K562 (cell line): ENCODE measurements at regions not wholly inside any gene's neighbourhood (a gene's known extent, or its start where the extent isn't known, plus 50 kb on each side); places are given as distances from the start of the nearest gene placed in this dataset.

Experiments used
- ATAC-seq: fragments of 200-7000 bp; cut with Tn5 transposase; 3 replicates; pipeline ENCODE4 v1.9.1; 2020; ENCODE audit warnings: moderate library complexity
- BruUV-seq: library from RNA; stranded (reverse); fragments of 400-500 nt; replicated peaks from 2 replicates; lab custom pipeline; 2021; lab: Mats Ljungman, UMichigan
- CTCF ChIA-PET: fragments of 300-600 bp; formaldehyde crosslinking; extraction: SDS; loops from one replicate; lab custom pipeline; 2021; ENCODE audit warnings: low intra/inter-chr PET ratio; lab: Yijun Ruan, JAX
- POLR2A ChIA-PET: fragments of 300-600, 350-650 bp; sonication (Branson Sonifier 250); formaldehyde crosslinking; extraction: SDS; loops from one replicate; lab custom pipeline; 2021; ENCODE audit warnings: antibody characterized with exemption, inconsistent platforms; lab: Yijun Ruan, JAX
- DNase-seq, 4 experiments: peaks; one replicate each; pipeline versions ENCODE4 v3.0.0 to v3.0.0-alpha.2; 2011 to 2018; ENCODE audit warnings: low spot score in 3 of 4, mixed read lengths in 3 of 4; ENCODE audit errors: extremely low read depth in 1 of 4
- FAIRE-seq: peaks from 2 replicates; lab custom pipeline; 2011; peaks lifted over from hg19 to GRCh38; lab: Jason Lieb, UNC
- H2AFZ ChIP-seq: 2 replicates; pipeline ENCODE4 v1.6.0; 2011; ENCODE audit warnings: low read depth, low read length, control low read depth, inconsistent platforms
- H3K27ac ChIP-seq: fragments of 200-600 bp; 3 replicates; pipeline ENCODE4 v1.8.0; 2011; ENCODE audit warnings: low read depth, mild to moderate bottlenecking, control low read depth, inconsistent platforms, low read length, moderate library complexity, mixed read lengths; ENCODE audit errors: extremely low read depth
- H3K27me3 ChIP-seq, 2 experiments: fragments of 300-600 bp in 1 of 2; 2 replicates in 1 of 2; 3 replicates in 1 of 2; pipeline versions ENCODE4 v1.6.0 to v1.8.0; 2011; ENCODE audit warnings: inconsistent platforms in 2 of 2, low read length in 2 of 2, mild to moderate bottlenecking in 1 of 2, mixed read lengths in 1 of 2, moderate library complexity in 1 of 2; ENCODE audit not compliant: control insufficient read depth in 2 of 2, insufficient read depth in 2 of 2
- H3K36me3 ChIP-seq: fragments of 300-600 bp; 3 replicates; pipeline ENCODE4 v1.8.0; 2011; ENCODE audit warnings: mild to moderate bottlenecking, low read length, inconsistent platforms; ENCODE audit not compliant: control insufficient read depth, insufficient read depth
- H3K4me1 ChIP-seq, 2 experiments: fragments of 200-600 bp in 1 of 2; replicated peaks in 1 of 2; 2 replicates in 1 of 2; 3 replicates in 1 of 2; pipeline versions ENCODE4 v1.5.1 to v1.8.0; 2011; ENCODE audit warnings: inconsistent platforms in 2 of 2, low read length in 2 of 2, mild to moderate bottlenecking in 1 of 2, mixed read lengths in 1 of 2, moderate library complexity in 1 of 2; ENCODE audit not compliant: control insufficient read depth in 2 of 2, insufficient read depth in 2 of 2
- H3K4me2 ChIP-seq: 2 replicates; pipeline ENCODE4 v1.6.1; 2011; ENCODE audit warnings: low read length, control low read depth, inconsistent platforms, mixed read lengths; ENCODE audit not compliant: insufficient read depth
- H3K4me3 ChIP-seq: fragments of 200-600 bp; sonication (generic), shearing (Covaris generic); 2 replicates; pipeline ENCODE4 v1.5.1; 2016; ENCODE audit warnings: control low read depth, inconsistent platforms
- H3K79me2 ChIP-seq: fragments of 200-600 bp; 3 replicates; pipeline ENCODE4 v1.8.0; 2011; ENCODE audit warnings: low read length, inconsistent platforms; ENCODE audit not compliant: control insufficient read depth, insufficient read depth
- H3K9ac ChIP-seq, 2 experiments: 2 replicates each; pipeline versions ENCODE4 v1.6.0 to v1.6.1; 2011; ENCODE audit warnings: low read depth in 2 of 2, low read length in 2 of 2, control low read depth in 1 of 2, inconsistent platforms in 1 of 2, mild to moderate bottlenecking in 1 of 2, mixed read lengths in 1 of 2; ENCODE audit not compliant: insufficient read depth in 1 of 2
- H3K9me1 ChIP-seq: one replicate; pipeline ENCODE4 v1.6.0; 2011; ENCODE audit warnings: inconsistent platforms, mild to moderate bottlenecking, low read length, moderate library complexity; ENCODE audit not compliant: control insufficient read depth, insufficient read depth
- H3K9me3 ChIP-seq: replicated peaks from 2 replicates; pipeline ENCODE4 v1.5.1; 2011; ENCODE audit warnings: low read depth, low read length, inconsistent platforms; ENCODE audit not compliant: control insufficient read depth, insufficient read depth
- H4K20me1 ChIP-seq: replicated peaks from 2 replicates; pipeline ENCODE4 v1.6.1; 2011; ENCODE audit warnings: low read length, inconsistent platforms, mixed read lengths; ENCODE audit not compliant: control insufficient read depth, insufficient read depth
- CTBP1 ChIP-seq: fragments of 450-650 bp; IDR thresholded peaks from 2 replicates; pipeline ENCODE4 v1.6.1; 2016; ENCODE audit warnings: borderline replicate concordance
- DMBX1 ChIP-seq: fragments of 250-450 bp; sonication (Bioruptor Pico); IDR thresholded peaks from 2 replicates; pipeline ENCODE4 v1.8.0; 2022; ENCODE audit warnings: inconsistent platforms, mild to moderate bottlenecking, moderate library complexity, borderline replicate concordance
- EHMT2 ChIP-seq: fragments of 450-650 bp; IDR thresholded peaks from 2 replicates; pipeline ENCODE4 v1.6.1; 2018; ENCODE audit warnings: antibody characterized with exemption
- GABPB1 ChIP-seq: sonication (generic); formaldehyde crosslinking; IDR thresholded peaks from 2 replicates; pipeline ENCODE4 v1.8.0; 2022; ENCODE audit warnings: mild to moderate bottlenecking, missing genetic modification reagents
- KDM5B ChIP-seq: fragments of 200-600 bp; sonication (generic); IDR thresholded peaks from 2 replicates; pipeline ENCODE4 v1.6.1; 2012; ENCODE audit warnings: low read depth, mild to moderate bottlenecking, moderate library complexity, low read length, control low read depth, inconsistent platforms; ENCODE audit not compliant: insufficient replicate concordance
- MCM3 ChIP-seq: fragments of 450-650 bp; IDR thresholded peaks from 2 replicates; pipeline ENCODE4 v1.6.1; 2016
- POLR2H ChIP-seq: IDR thresholded peaks from 2 replicates; pipeline ENCODE4 v1.6.1; 2016; ENCODE audit warnings: missing genetic modification characterization, low read depth, mild to moderate bottlenecking, control low read depth, missing compliant biosample characterization, moderate library complexity
- POLR3G ChIP-seq: IDR thresholded peaks from 2 replicates; pipeline ENCODE4 v1.6.1; 2011; ENCODE audit not compliant: insufficient read length, insufficient replicate concordance; ENCODE audit errors: extremely low read depth
- ZBED1 ChIP-seq: IDR thresholded peaks from 2 replicates; pipeline ENCODE4 v1.6.1; 2014
- ZNF589 ChIP-seq: fragments of 200-800 bp; sonication (Bioruptor generic); IDR thresholded peaks from 2 replicates; pipeline ENCODE4 v1.6.1; 2016; ENCODE audit warnings: low read depth, missing genetic modification characterization, missing compliant biosample characterization
- WGBS: fragments of 100-300 bp; shearing (Covaris generic); methylation state at CpG from one replicate; pipeline ENCODE4 v1.1.6; 2016; ENCODE audit warnings: low coverage, mixed read lengths; ENCODE audit not compliant: insufficient coverage; ENCODE audit errors: missing lambda C conversion rate; 5-methylcytosine and 5-hydroxymethylcytosine counted together
- in situ Hi-C: fragments of 300-500 bp; cut with MboI; formaldehyde crosslinking; loops from 4 replicates; pipeline ENCODE4 v1.15.0; 2018; ENCODE audit warnings: inconsistent platforms, mixed read lengths
- intact Hi-C: fragments of 100-400 bp; cut with micrococcal nuclease; formaldehyde crosslinking; loops from 2 replicates; pipeline ENCODE4 v1.14.2; 2022
- TF ChIP-seq, protein P1 (sequence below): sonication (generic); formaldehyde crosslinking; IDR thresholded peaks from 2 replicates; pipeline ENCODE4 v1.9.0; 2022; ENCODE audit warnings: mild to moderate bottlenecking, missing genetic modification reagents
- TF ChIP-seq, protein P2 (sequence below), 2 experiments: fragments of 450-650 bp in 1 of 2; sonication (generic) in 1 of 2; formaldehyde crosslinking in 1 of 2; IDR thresholded peaks; 2 replicates each; pipeline versions ENCODE4 v1.7.1 to v1.9.0; 2016 to 2022; ENCODE audit warnings: inconsistent platforms in 1 of 2, mild to moderate bottlenecking in 1 of 2, missing genetic modification reagents in 1 of 2
- TF ChIP-seq, protein P3 (sequence below): sonication (generic); formaldehyde crosslinking; IDR thresholded peaks from 2 replicates; pipeline ENCODE4 v1.8.0; 2022; ENCODE audit warnings: mild to moderate bottlenecking, low read depth, missing genetic modification reagents

DNA sequence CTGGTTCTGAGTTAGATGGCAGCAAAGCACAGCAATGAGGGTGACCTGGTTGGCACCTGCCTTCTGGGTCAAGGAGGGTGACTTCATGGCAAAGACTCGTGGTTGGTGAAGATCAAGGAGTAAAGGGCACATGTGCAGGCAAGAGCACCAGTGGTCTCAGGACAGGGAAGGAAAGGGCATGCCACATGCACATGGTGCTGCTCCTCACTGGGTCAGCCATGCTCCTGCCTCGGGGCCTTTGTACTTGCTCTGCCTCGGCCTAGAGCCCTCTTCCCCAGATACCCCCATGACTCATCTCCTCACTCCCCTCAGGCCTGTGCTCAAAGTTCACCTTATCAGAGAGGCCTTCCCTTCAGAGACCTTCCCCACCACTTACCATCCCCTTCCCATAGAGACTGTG is 106.7 kb upstream of the KDM7A start:
- no peaks in the 10 kb centered on the region for H3K36me3 ChIP-seq
- ATAC-seq (peak; percentile 10; the same call in 1 of the 3 replicates), DNase-seq (no peak), FAIRE-seq (no peak)
- H2AFZ ChIP-seq: no peak overlapping the region
- H3K9ac ChIP-seq: no peak overlapping the region; a peak in 1 of 4 replicates
- peaks cover 2 to 32% of the 10 kb centered on the region in 2 experiments; a peak in 3 of 5 replicates for H3K27me3 ChIP-seq
- no peaks in the 10 kb centered on the region for H4K20me1 ChIP-seq
- intact Hi-C loops: no loop called here
- 10% methylated on average over 3 of the region's 3 CpGs for WGBS
- CTCF ChIA-PET: no interaction called here
- no peaks in the 10 kb centered on the region for H3K9me3 ChIP-seq
- POLR2A ChIA-PET: interaction anchor here (0.8 kb wide), 1 partner anchor 18 kb away, joined by 4 read pairs; no protein-coding TSS in a partner anchor
- in situ Hi-C loops: no loop called here
- no peaks in the 10 kb centered on the region for H3K9me1 ChIP-seq
- H3K27ac ChIP-seq: no peak overlapping the region
- BruUV-seq: no TSS peak
- H3K4me2 ChIP-seq: no peak overlapping the region
- no peak overlapping the region for H3K4me3 ChIP-seq
- H3K79me2 ChIP-seq: no peaks in the 10 kb centered on the region
- peaks cover 0 to 7% of the 10 kb centered on the region in 2 experiments; a peak in 2 of 5 replicates for H3K4me1 ChIP-seq
- no peak for TF ChIP-seq POLR3G
- TF ChIP-seq ZBED1: 0 out of 2 replicates have a peak, but pooled peaks have one; percentile 28
- no peak for TF ChIP-seq ZNF589 (CRISPR knock-in tag)
- no peak for TF ChIP-seq POLR2H (tag)
- no peak for TF ChIP-seq MCM3
- TF ChIP-seq, protein P1, sequence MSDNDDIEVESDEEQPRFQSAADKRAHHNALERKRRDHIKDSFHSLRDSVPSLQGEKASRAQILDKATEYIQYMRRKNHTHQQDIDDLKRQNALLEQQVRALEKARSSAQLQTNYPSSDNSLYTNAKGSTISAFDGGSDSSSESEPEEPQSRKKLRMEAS: 0 out of 2 replicates have a peak, but pooled peaks have one; percentile 39
- TF ChIP-seq, protein P2, sequence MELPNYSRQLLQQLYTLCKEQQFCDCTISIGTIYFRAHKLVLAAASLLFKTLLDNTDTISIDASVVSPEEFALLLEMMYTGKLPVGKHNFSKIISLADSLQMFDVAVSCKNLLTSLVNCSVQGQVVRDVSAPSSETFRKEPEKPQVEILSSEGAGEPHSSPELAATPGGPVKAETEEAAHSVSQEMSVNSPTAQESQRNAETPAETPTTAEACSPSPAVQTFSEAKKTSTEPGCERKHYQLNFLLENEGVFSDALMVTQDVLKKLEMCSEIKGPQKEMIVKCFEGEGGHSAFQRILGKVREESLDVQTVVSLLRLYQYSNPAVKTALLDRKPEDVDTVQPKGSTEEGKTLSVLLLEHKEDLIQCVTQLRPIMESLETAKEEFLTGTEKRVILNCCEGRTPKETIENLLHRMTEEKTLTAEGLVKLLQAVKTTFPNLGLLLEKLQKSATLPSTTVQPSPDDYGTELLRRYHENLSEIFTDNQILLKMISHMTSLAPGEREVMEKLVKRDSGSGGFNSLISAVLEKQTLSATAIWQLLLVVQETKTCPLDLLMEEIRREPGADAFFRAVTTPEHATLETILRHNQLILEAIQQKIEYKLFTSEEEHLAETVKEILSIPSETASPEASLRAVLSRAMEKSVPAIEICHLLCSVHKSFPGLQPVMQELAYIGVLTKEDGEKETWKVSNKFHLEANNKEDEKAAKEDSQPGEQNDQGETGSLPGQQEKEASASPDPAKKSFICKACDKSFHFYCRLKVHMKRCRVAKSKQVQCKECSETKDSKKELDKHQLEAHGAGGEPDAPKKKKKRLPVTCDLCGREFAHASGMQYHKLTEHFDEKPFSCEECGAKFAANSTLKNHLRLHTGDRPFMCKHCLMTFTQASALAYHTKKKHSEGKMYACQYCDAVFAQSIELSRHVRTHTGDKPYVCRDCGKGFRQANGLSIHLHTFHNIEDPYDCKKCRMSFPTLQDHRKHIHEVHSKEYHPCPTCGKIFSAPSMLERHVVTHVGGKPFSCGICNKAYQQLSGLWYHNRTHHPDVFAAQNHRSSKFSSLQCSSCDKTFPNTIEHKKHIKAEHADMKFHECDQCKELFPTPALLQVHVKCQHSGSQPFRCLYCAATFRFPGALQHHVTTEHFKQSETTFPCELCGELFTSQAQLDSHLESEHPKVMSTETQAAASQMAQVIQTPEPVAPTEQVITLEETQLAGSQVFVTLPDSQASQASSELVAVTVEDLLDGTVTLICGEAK (IDR thresholded peaks at IDR 0.05): no peak
- TF ChIP-seq, protein P2 (CRISPR knock-in tag; IDR thresholded peaks at IDR 0.05): no peak
- TF ChIP-seq GABPB1 (CRISPR knock-in tag): no peak
- TF ChIP-seq, protein P3, sequence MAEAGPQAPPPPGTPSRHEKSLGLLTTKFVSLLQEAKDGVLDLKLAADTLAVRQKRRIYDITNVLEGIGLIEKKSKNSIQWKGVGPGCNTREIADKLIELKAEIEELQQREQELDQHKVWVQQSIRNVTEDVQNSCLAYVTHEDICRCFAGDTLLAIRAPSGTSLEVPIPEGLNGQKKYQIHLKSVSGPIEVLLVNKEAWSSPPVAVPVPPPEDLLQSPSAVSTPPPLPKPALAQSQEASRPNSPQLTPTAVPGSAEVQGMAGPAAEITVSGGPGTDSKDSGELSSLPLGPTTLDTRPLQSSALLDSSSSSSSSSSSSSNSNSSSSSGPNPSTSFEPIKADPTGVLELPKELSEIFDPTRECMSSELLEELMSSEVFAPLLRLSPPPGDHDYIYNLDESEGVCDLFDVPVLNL: 0 out of 2 replicates have a peak, but pooled peaks have one; percentile 15
- no peak for TF ChIP-seq KDM5B
- TF ChIP-seq DMBX1 (CRISPR knock-in tag): no peak
- no peak for TF ChIP-seq CTBP1
- TF ChIP-seq EHMT2: 0 out of 2 replicates have a peak, but pooled peaks have one; percentile 22
